SK-N-SH (cell line): ENCODE measurements at regions not wholly inside any gene's neighbourhood (a gene's known extent, or its start where the extent isn't known, plus 50 kb on each side); places are given as distances from the start of the nearest gene placed in this dataset.

Source experiments
- CTCF ChIA-PET: fragments of 300-600, 350-600 bp; formaldehyde crosslinking; extraction: SDS; loops from one replicate; lab custom pipeline; 2021; lab: Yijun Ruan, JAX
- POLR2A ChIA-PET: fragments of 350-600 bp; sonication (Branson Sonifier 250); formaldehyde crosslinking; extraction: SDS; loops from one replicate; lab custom pipeline; 2020; ENCODE audit warnings: antibody characterized with exemption, inconsistent platforms; lab: Yijun Ruan, JAX
- DNase-seq: peaks from one replicate; pipeline ENCODE4 v3.0.0; 2012
- H2AFZ ChIP-seq: fragments of 200-600 bp; sonication (generic); 2 replicates; pipeline ENCODE4 v1.8.1; 2016; ENCODE audit warnings: antibody characterized with exemption, mild to moderate bottlenecking, low read depth
- H3F3A ChIP-seq: fragments of 200-600 bp; sonication (generic); replicated peaks from 2 replicates; pipeline ENCODE3; 2016; ENCODE audit warnings: antibody characterized with exemption, mild to moderate bottlenecking; ENCODE audit not compliant: insufficient read depth
- H3K27ac ChIP-seq, 2 experiments: fragments of 200-500 bp in 1 of 2; fragments of 200-600 bp in 1 of 2; sonication (Bioruptor generic) in 1 of 2; sonication (generic), shearing (Covaris generic) in 1 of 2; 2 replicates each; pipeline versions ENCODE4 v1.5.1 to v1.6.1; 2014 to 2016; ENCODE audit warnings: low read depth in 2 of 2, inconsistent platforms in 1 of 2, low read length in 1 of 2, mild to moderate bottlenecking in 1 of 2, mixed read lengths in 1 of 2
- H3K27me3 ChIP-seq: fragments of 200-600 bp; sonication (generic), shearing (Covaris generic); 2 replicates; pipeline ENCODE4 v1.6.1; 2016; ENCODE audit warnings: mixed run types; ENCODE audit not compliant: insufficient read depth
- H3K36me3 ChIP-seq, 2 experiments: fragments of 200-500 bp in 1 of 2; fragments of 200-600 bp in 1 of 2; sonication (Bioruptor generic) in 1 of 2; sonication (generic) in 1 of 2; replicated peaks in 1 of 2; 2 replicates each; pipeline versions ENCODE3 to v1.5.1; 2014 to 2016; ENCODE audit warnings: low read length in 1 of 2, mild to moderate bottlenecking in 1 of 2; ENCODE audit not compliant: insufficient read depth in 2 of 2, control insufficient read depth in 1 of 2
- H3K4me1 ChIP-seq, 2 experiments: fragments of 200-500 bp in 1 of 2; fragments of 200-600 bp in 1 of 2; sonication (Bioruptor generic) in 1 of 2; sonication (generic), shearing (Covaris generic) in 1 of 2; 2 replicates each; pipeline versions ENCODE4 v1.5.1 to v1.6.1; 2014 to 2016; ENCODE audit warnings: low read depth in 1 of 2, low read length in 1 of 2, mixed run types in 1 of 2; ENCODE audit not compliant: insufficient read depth in 2 of 2, control insufficient read depth in 1 of 2
- H3K4me2 ChIP-seq: fragments of 200-600 bp; sonication (generic), shearing (Covaris generic); 2 replicates; pipeline ENCODE4 v1.6.1; 2017; ENCODE audit warnings: mixed run types
- H3K4me3 ChIP-seq, 2 experiments: fragments of 200-500 bp in 1 of 2; fragments of 200-600 bp in 1 of 2; sonication (Bioruptor generic) in 1 of 2; sonication (generic), shearing (Covaris generic) in 1 of 2; 2 replicates each; pipeline versions ENCODE4 v1.5.1 to v1.8.1; 2014 to 2016; ENCODE audit warnings: low read depth in 2 of 2, inconsistent platforms in 1 of 2, low read length in 1 of 2, mild to moderate bottlenecking in 1 of 2, mixed read lengths in 1 of 2, moderate library complexity in 1 of 2
- H3K79me2 ChIP-seq: fragments of 200-600 bp; sonication (generic); 2 replicates; pipeline ENCODE4 v1.8.1; 2017; ENCODE audit warnings: mild to moderate bottlenecking; ENCODE audit not compliant: insufficient read depth
- H3K9ac ChIP-seq: fragments of 200-600 bp; sonication (generic); 2 replicates; pipeline ENCODE4 v1.6.1; 2017; ENCODE audit warnings: mixed run types
- H3K9me2 ChIP-seq: fragments of 200-600 bp; sonication (generic); 2 replicates; pipeline ENCODE4 v1.6.1; 2017; ENCODE audit warnings: mixed run types
- H3K9me3 ChIP-seq: fragments of 200-600 bp; sonication (generic); 2 replicates; pipeline ENCODE4 v1.6.1; 2017; ENCODE audit warnings: mixed run types, mild to moderate bottlenecking, moderate library complexity
- H4K20me1 ChIP-seq: fragments of 200-600 bp; sonication (generic); 2 replicates; pipeline ENCODE4 v1.6.1; 2017; ENCODE audit warnings: mild to moderate bottlenecking, mixed run types; ENCODE audit not compliant: insufficient read depth
- CHD2 ChIP-seq: fragments of 150-350 bp; IDR thresholded peaks from 2 replicates; pipeline ENCODE4 v1.6.1; 2018; ENCODE audit warnings: low read length; ENCODE audit not compliant: partially characterized antibody
- ELF1 ChIP-seq: IDR thresholded peaks from 2 replicates; pipeline ENCODE4 v1.4.0; 2012
- EZH2phosphoT487 ChIP-seq: fragments of 200-600 bp; sonication (generic); IDR thresholded peaks from 2 replicates; pipeline ENCODE4 v1.6.1; 2017; ENCODE audit warnings: low read depth, mixed run types, mild to moderate bottlenecking, antibody characterized with exemption, moderate library complexity, borderline replicate concordance
- JUND ChIP-seq: IDR thresholded peaks from 2 replicates; pipeline ENCODE4 v1.4.0; 2012
- TEAD4 ChIP-seq: IDR thresholded peaks from 2 replicates; pipeline ENCODE4 v1.4.0; 2012; ENCODE audit warnings: mild to moderate bottlenecking, borderline replicate concordance; ENCODE audit not compliant: insufficient read depth
- WGBS: methylation state at CpG from one replicate; pipeline ENCODE4 v1.1.6; 2017; ENCODE audit warnings: low lambda C conversion rate; 5-methylcytosine and 5-hydroxymethylcytosine counted together
- TF ChIP-seq, protein P1 (sequence below): IDR thresholded peaks from 2 replicates; pipeline ENCODE4 v1.6.1; 2012; ENCODE audit warnings: mild to moderate bottlenecking, low read depth, low read length, moderate library complexity
- TF ChIP-seq, protein P2 (sequence below): IDR thresholded peaks from 2 replicates; pipeline ENCODE4; 2012

DNA sequence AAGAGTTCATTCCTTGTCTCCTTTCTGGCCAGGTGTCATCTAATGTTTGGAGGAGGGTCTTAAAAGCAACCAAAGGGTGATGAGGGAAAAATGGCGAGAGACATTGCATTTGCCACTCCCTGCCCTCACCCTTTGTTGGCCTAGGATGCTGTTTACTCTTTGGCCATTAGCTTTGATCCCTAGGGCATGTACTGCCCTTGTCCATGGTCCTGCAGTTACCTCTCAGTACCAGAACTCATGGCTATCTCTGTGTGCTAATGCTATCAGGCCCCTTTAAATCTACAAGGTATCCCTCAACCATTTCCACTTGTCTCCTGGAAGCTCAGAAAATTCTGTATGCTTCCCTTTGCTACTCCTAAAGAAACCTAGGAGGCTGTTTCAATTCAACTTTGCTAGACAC lies 424.8 kb upstream of the PLXNA2 start:
- POLR2A ChIA-PET: no interaction called here
- peaks cover 0 to 2% of the 10 kb centered on the region in 2 experiments; a peak in 1 of 4 replicates for H3K4me1 ChIP-seq
- TF ChIP-seq, protein P1, sequence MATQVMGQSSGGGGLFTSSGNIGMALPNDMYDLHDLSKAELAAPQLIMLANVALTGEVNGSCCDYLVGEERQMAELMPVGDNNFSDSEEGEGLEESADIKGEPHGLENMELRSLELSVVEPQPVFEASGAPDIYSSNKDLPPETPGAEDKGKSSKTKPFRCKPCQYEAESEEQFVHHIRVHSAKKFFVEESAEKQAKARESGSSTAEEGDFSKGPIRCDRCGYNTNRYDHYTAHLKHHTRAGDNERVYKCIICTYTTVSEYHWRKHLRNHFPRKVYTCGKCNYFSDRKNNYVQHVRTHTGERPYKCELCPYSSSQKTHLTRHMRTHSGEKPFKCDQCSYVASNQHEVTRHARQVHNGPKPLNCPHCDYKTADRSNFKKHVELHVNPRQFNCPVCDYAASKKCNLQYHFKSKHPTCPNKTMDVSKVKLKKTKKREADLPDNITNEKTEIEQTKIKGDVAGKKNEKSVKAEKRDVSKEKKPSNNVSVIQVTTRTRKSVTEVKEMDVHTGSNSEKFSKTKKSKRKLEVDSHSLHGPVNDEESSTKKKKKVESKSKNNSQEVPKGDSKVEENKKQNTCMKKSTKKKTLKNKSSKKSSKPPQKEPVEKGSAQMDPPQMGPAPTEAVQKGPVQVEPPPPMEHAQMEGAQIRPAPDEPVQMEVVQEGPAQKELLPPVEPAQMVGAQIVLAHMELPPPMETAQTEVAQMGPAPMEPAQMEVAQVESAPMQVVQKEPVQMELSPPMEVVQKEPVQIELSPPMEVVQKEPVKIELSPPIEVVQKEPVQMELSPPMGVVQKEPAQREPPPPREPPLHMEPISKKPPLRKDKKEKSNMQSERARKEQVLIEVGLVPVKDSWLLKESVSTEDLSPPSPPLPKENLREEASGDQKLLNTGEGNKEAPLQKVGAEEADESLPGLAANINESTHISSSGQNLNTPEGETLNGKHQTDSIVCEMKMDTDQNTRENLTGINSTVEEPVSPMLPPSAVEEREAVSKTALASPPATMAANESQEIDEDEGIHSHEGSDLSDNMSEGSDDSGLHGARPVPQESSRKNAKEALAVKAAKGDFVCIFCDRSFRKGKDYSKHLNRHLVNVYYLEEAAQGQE: peak; percentile 95
- TF ChIP-seq, protein P2, sequence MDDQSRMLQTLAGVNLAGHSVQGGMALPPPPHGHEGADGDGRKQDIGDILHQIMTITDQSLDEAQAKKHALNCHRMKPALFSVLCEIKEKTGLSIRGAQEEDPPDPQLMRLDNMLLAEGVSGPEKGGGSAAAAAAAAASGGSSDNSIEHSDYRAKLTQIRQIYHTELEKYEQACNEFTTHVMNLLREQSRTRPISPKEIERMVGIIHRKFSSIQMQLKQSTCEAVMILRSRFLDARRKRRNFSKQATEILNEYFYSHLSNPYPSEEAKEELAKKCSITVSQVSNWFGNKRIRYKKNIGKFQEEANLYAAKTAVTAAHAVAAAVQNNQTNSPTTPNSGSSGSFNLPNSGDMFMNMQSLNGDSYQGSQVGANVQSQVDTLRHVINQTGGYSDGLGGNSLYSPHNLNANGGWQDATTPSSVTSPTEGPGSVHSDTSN: no peak
- no peaks in the 10 kb centered on the region for H3K36me3 ChIP-seq
- H3K9me3 ChIP-seq: no peaks in the 10 kb centered on the region
- H3K27ac ChIP-seq: no peak overlapping the region
- no peaks in the 10 kb centered on the region for H3K9me2 ChIP-seq
- 13% methylated on average over 1 of the region's 1 CpG for WGBS
- H3K4me3 ChIP-seq: no peak overlapping the region
- H3K79me2 ChIP-seq: no peaks in the 10 kb centered on the region
- no peaks in the 10 kb centered on the region for H3K27me3 ChIP-seq
- H3F3A ChIP-seq: no peaks in the 10 kb centered on the region
- H4K20me1 ChIP-seq: no peaks in the 10 kb centered on the region
- CTCF ChIA-PET: no interaction called here
- H3K9ac ChIP-seq: no peak overlapping the region
- no peak for DNase-seq
- H3K4me2 ChIP-seq: no peak overlapping the region
- H2AFZ ChIP-seq: no peak overlapping the region

DNA sequence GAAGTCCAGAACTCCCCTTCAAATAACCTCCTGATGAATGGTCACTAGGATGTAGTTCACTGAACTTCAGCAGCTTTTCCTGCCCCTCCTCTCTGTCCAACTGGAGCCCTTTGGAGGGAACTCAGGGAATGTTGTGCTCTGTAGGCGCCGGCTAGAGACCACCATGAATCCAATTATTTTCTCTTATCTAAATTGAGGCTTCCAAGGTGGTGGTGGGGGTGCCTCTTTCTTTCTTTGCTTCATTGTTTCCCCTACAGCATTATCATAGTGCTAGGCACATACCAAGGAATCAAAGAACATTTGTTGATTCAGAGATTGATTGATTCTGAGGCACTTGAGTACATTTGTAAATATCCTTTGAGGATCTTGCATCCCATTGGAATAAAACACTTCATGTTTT lies 426.6 kb upstream of the PLXNA2 start:
- CTCF ChIA-PET: no interaction called here
- H3K4me1 ChIP-seq: peaks cover 0 to 2% of the 10 kb centered on the region in 2 experiments; a peak in 1 of 4 replicates

More for the DNA sequence above, 426.6 kb upstream of the PLXNA2 start:
- Histone ChIP-seq H3K36me3 (no peaks in the 10 kb centered on the region), H3K9ac (no peak overlapping the region), H3F3A (no peaks in the 10 kb centered on the region), H3K4me2 (no peak overlapping the region), H3K79me2 (no peaks in the 10 kb centered on the region), H3K27ac (no peak overlapping the region), H3K4me3 (no peak overlapping the region), H4K20me1 (no peaks in the 10 kb centered on the region), H3K27me3 (no peaks in the 10 kb centered on the region), H3K9me3 (no peaks in the 10 kb centered on the region), H2AFZ (no peak overlapping the region), H3K9me2 (no peaks in the 10 kb centered on the region)
- no peak for DNase-seq
- POLR2A ChIA-PET: no interaction called here
- TF ChIP-seq JUND (no peak), EZH2phosphoT487 (no peak), ELF1 (no peak), CHD2 (no peak), TEAD4 (no peak)
- 76% methylated on average over 2 of the region's 2 CpGs for WGBS
